ENCODE measurements at regions not wholly inside any gene's neighbourhood (a gene's known extent, or its start where the extent isn't known, plus 50 kb on each side); places are given as distances from the start of the nearest gene placed in this dataset.

GRCh38 chr1:30311749-30312148 lies 411.6 kb downstream of the MATN1 start:
- Histone ChIP-seq H3K36me3 (no peaks in the 10 kb centered on the region), H3K4me3 (no peak overlapping the region), H3K4me1 (no peaks in the 10 kb centered on the region), H3K27me3 (peaks cover 62% of the 10 kb centered on the region), H3K27ac (no peak overlapping the region), H3K9me3 (peaks cover 0 to 11% (median 0%) of the 10 kb centered on the region in 3 donors)
- no peak for ATAC-seq
- WGBS, 2 donors (ENCODE audit: low coverage in 1 of 2): no CpG with 5 or more reads among the region's 1 CpG
- no peak for TF ChIP-seq CTCF (IDR thresholded peaks at IDR 0.05)
- TF ChIP-seq POLR2AphosphoS5 (IDR thresholded peaks at IDR 0.05): no peak

- no peak for ATAC-seq
- Histone ChIP-seq H3K4me3 (no peak overlapping the region), H3K9me3 (peaks cover 0 to 5% (median 0%) of the 10 kb centered on the region in 3 donors), H3K4me1 (no peaks in the 10 kb centered on the region), H3K27me3 (peaks cover 56% of the 10 kb centered on the region), H3K27ac (no peak overlapping the region), H3K36me3 (no peaks in the 10 kb centered on the region)
- TF ChIP-seq CTCF (IDR thresholded peaks at IDR 0.05) (no peak), POLR2A (IDR thresholded peaks at IDR 0.05) (no peak), POLR2AphosphoS5 (IDR thresholded peaks at IDR 0.05) (no peak), EP300 (IDR thresholded peaks at IDR 0.05) (no peak)
- WGBS, 2 donors (ENCODE audit: low coverage in 1 of 2): 20 to 66% methylated on average over 1 to 6 of the region's 11 CpGs
Observed at GRCh38 chr1:30310966-30311742, 412.2 kb downstream of the MATN1 start.

GRCh38 chr1:30307182-30307581 lies 416.2 kb downstream of the MATN1 start:
- Histone ChIP-seq H3K4me1 (no peaks in the 10 kb centered on the region), H3K9me3 (no peaks in the 10 kb centered on the region), H3K4me3 (no peak overlapping the region), H3K27me3 (peaks cover 43% of the 10 kb centered on the region), H3K27ac (no peak overlapping the region), H3K36me3 (no peaks in the 10 kb centered on the region)
- 74 to 90% methylated on average over 3 to 5 of the region's 5 CpGs for WGBS, 2 donors (ENCODE audit: low coverage in 1 of 2)
- no peak for TF ChIP-seq POLR2AphosphoS5 (IDR thresholded peaks at IDR 0.05)
- ATAC-seq: no peak

- Histone ChIP-seq H3K27me3 (peaks cover 45% of the 10 kb centered on the region), H3K27ac (no peak overlapping the region), H3K36me3 (no peaks in the 10 kb centered on the region), H3K4me1 (no peaks in the 10 kb centered on the region), H3K4me3 (no peak overlapping the region), H3K9me3 (no peaks in the 10 kb centered on the region)
- ATAC-seq: no peak
- TF ChIP-seq POLR2AphosphoS5 (IDR thresholded peaks at IDR 0.05) (no peak), EP300 (IDR thresholded peaks at IDR 0.05) (no peak), POLR2A (IDR thresholded peaks at IDR 0.05) (no peak), CTCF (IDR thresholded peaks at IDR 0.05) (no peak)
- WGBS, 2 donors (ENCODE audit: low coverage in 1 of 2): 71% methylated on average over 2 of the region's 3 CpGs; no CpG with 5 or more reads in 1 of the 2 donors
Observed at GRCh38 chr1:30305519-30305918, 417.9 kb downstream of the MATN1 start.

- Histone ChIP-seq H3K27me3 (peaks cover 49% of the 10 kb centered on the region), H3K36me3 (no peaks in the 10 kb centered on the region), H3K4me1 (no peaks in the 10 kb centered on the region), H3K27ac (no peak overlapping the region), H3K9me3 (no peaks in the 10 kb centered on the region), H3K4me3 (no peak overlapping the region)
- TF ChIP-seq EP300 (IDR thresholded peaks at IDR 0.05) (no peak), POLR2A (IDR thresholded peaks at IDR 0.05) (no peak), POLR2AphosphoS5 (IDR thresholded peaks at IDR 0.05) (no peak), CTCF (IDR thresholded peaks at IDR 0.05) (no peak)
- WGBS, 2 donors (ENCODE audit: low coverage in 1 of 2): 100% methylated on average over 1 of the region's 4 CpGs; no CpG with 5 or more reads in 1 of the 2 donors
- no peak for ATAC-seq
Observed at GRCh38 chr1:30305061-30305460, 418.3 kb downstream of the MATN1 start.
